BJ (cell line): ENCODE measurements at regions not wholly inside any gene's neighbourhood (a gene's known extent, or its start where the extent isn't known, plus 50 kb on each side); places are given as distances from the start of the nearest gene placed in this dataset.

Experiments used
- CTCF ChIA-PET: fragments of 350-600 bp; formaldehyde crosslinking; extraction: SDS; loops from one replicate; lab custom pipeline; 2021; ENCODE audit warnings: antibody characterized with exemption, inconsistent platforms; lab: Yijun Ruan, JAX
- POLR2A ChIA-PET: fragments of 300-600 bp; sonication (Branson Sonifier 250); formaldehyde crosslinking; extraction: SDS; loops from one replicate; lab custom pipeline; 2021; ENCODE audit warnings: antibody characterized with exemption; lab: Charles Lee
- DNase-seq: peaks from one replicate; pipeline ENCODE4 v3.0.0-alpha.2; 2011; ENCODE audit warnings: low read depth
- H3K27me3 ChIP-seq: 2 replicates; pipeline ENCODE4 v1.6.0; 2011; ENCODE audit warnings: low read length; ENCODE audit not compliant: control insufficient read depth, insufficient read depth
- H3K36me3 ChIP-seq: 2 replicates; pipeline ENCODE4 v1.5.1; 2011; ENCODE audit warnings: low read length; ENCODE audit not compliant: control insufficient read depth, insufficient read depth
- H3K4me3 ChIP-seq: 2 replicates; pipeline ENCODE4 v1.5.1; 2011; ENCODE audit warnings: low read depth, mild to moderate bottlenecking, control low read depth, low read length
- TF ChIP-seq, protein P1 (sequence below): IDR thresholded peaks from 2 replicates; pipeline ENCODE4 v1.5.1; 2011; ENCODE audit warnings: low read depth, mild to moderate bottlenecking, control low read depth, inconsistent platforms, low read length, moderate library complexity; ENCODE audit not compliant: insufficient read depth

DNA sequence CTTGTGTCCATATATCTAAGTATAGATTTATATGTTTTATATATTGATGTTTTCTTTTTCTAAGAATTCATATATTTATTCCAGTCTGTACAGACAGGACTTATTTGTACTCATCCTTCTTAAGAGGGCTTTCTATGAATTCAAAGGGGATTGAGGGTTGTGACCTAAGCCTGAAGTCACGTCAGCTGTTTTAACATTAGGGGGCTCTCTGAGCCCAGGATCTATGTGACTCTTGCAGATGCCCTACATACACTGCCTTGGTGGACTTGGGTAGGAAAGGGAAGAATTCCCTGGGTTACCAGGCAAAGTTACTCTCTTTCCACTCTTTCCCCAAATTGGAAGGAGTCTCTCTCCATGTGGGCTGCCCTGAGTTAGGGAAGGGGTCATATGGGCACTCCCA, 283.8 kb upstream of the DAB1 start:
- no peaks in the 10 kb centered on the region for H3K36me3 ChIP-seq
- TF ChIP-seq, protein P1, sequence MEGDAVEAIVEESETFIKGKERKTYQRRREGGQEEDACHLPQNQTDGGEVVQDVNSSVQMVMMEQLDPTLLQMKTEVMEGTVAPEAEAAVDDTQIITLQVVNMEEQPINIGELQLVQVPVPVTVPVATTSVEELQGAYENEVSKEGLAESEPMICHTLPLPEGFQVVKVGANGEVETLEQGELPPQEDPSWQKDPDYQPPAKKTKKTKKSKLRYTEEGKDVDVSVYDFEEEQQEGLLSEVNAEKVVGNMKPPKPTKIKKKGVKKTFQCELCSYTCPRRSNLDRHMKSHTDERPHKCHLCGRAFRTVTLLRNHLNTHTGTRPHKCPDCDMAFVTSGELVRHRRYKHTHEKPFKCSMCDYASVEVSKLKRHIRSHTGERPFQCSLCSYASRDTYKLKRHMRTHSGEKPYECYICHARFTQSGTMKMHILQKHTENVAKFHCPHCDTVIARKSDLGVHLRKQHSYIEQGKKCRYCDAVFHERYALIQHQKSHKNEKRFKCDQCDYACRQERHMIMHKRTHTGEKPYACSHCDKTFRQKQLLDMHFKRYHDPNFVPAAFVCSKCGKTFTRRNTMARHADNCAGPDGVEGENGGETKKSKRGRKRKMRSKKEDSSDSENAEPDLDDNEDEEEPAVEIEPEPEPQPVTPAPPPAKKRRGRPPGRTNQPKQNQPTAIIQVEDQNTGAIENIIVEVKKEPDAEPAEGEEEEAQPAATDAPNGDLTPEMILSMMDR, result no peak
- POLR2A ChIA-PET, result no interaction called here
- DNase-seq, result no peak
- CTCF ChIA-PET, result no interaction called here
- H3K27me3 ChIP-seq, result no peaks in the 10 kb centered on the region
- no peak overlapping the region for H3K4me3 ChIP-seq

DNA sequence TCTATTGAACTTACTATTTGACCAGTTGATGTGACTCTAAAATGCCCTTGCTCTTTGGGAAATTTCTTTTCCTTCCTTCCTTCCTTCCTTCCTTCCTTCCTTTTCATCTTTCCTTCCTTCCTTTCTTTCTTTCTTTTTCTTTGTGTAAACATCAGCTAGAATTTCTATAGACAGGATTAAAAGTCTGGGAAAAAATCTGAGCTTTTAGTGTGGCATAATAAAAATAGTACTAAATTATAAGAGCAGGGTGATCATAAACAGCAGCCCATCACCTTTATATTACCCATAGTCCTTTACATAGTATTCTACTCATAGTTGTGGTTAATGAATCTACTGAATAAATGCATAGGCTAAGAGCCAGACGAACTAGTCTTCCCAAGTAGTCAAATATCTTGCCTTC, 281.0 kb upstream of the DAB1 start:
- CTCF ChIA-PET, result interaction anchor here (0.6 kb wide), 1 partner anchor 11 kb away, joined by 3 read pairs; no protein-coding TSS in a partner anchor
- POLR2A ChIA-PET, result no interaction called here
- TF ChIP-seq, protein P1, result no peak
- Histone ChIP-seq H3K27me3 (no peaks in the 10 kb centered on the region), H3K4me3 (no peak overlapping the region), H3K36me3 (no peaks in the 10 kb centered on the region)
- no peak for DNase-seq

DNA sequence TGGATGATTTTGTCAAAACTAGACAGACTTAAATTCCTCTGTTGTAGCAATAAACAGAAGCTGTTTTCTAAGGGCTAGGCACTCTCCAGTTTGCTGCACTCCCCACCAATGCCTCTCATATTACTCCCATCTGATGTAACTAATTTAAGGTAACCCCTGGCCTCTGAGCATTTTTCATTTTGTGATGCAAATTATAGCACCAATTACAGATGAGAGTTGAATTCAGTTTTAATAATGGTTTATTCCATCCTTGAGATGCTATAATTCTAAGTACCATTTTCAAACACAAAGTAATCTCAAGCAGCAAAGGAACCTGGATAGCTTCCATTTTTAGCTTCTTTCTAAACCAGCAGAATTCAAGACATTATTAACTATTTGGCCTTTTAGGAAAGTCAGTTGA, 280.4 kb upstream of the DAB1 start:
- TF ChIP-seq, protein P1, result no peak
- Histone ChIP-seq H3K36me3 (no peaks in the 10 kb centered on the region), H3K4me3 (no peak overlapping the region), H3K27me3 (no peaks in the 10 kb centered on the region)
- POLR2A ChIA-PET, result no interaction called here
- DNase-seq, result no peak
- CTCF ChIA-PET, result no interaction called here

DNA sequence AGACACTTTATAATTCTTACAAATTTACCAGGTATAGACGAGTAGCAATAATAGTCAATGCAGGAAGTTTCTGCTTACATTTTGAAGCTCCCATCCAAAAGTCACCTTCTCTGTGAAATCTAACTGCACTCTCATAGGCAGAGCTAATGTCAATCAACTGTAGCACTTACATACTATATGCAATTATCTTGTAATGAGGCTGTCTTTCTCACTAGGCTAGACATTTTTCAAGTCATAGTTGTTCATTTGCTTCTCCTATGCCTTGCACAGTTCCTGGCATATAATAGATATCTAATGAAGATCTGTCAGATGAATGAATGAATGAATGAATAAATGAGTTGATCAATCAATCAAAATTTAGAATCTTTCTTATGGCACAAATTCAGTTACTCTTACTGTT, 273.0 kb upstream of the DAB1 start:
- TF ChIP-seq, protein P1, result no peak
- POLR2A ChIA-PET, result no interaction called here
- no peaks in the 10 kb centered on the region for H3K27me3 ChIP-seq
- H3K4me3 ChIP-seq, result no peak overlapping the region
- CTCF ChIA-PET, result no interaction called here
- H3K36me3 ChIP-seq, result no peaks in the 10 kb centered on the region
- DNase-seq, result no peak

DNA sequence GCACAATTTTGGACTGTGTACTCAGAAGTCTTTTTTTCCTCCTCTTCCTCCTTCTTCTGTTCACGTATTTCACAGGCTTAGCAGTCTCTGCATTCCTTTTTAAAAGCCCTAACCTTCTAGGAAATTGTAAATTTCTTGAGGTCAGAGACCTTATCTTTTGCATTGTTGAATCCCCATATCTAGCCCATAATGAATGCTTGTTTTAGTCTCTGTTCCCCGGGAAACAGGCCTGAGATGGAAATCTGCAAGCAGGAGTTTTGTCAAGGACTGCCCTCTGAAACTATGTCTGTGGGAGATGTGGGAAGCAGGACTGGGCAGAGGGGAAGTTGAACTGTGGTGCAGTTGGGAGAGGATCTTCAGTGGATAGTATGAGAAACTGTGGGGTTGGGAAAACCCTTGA, 272.2 kb upstream of the DAB1 start:
- no peak for DNase-seq
- TF ChIP-seq, protein P1, result no peak
- ChIA-PET POLR2A (no interaction called here), CTCF (no interaction called here)
- no peaks in the 10 kb centered on the region for H3K27me3 ChIP-seq
- H3K4me3 ChIP-seq, result no peak overlapping the region
- H3K36me3 ChIP-seq, result no peaks in the 10 kb centered on the region
